ENCODE measurements at regions not wholly inside any gene's neighbourhood (a gene's known extent, or its start where the extent isn't known, plus 50 kb on each side); places are given as distances from the start of the nearest gene placed in this dataset.

- no peak for TF ChIP-seq CTCF (IDR thresholded peaks at IDR 0.05)
- Mint-ChIP-seq H3K4me3 (no peak overlapping the region), H3K9me3 (peaks cover 26% of the 10 kb centered on the region), H3K27ac (no peak overlapping the region), H3K36me3 (ENCODE audit: low read depth) (no peaks in the 10 kb centered on the region), H3K27me3 (ENCODE audit: low read depth, poor library complexity) (no peaks in the 10 kb centered on the region), H3K4me1 (no peaks in the 10 kb centered on the region)
- DNase-seq, result no peak
Measured at GRCh38 chr10:62709200-62709599, 95.3 kb upstream of the ADO start.

- Mint-ChIP-seq H3K4me1 (no peaks in the 10 kb centered on the region), H3K4me3 (no peak overlapping the region), H3K36me3 (ENCODE audit: low read depth) (no peaks in the 10 kb centered on the region), H3K27ac (no peak overlapping the region), H3K9me3 (peaks cover 19% of the 10 kb centered on the region), H3K27me3 (ENCODE audit: low read depth, poor library complexity) (no peaks in the 10 kb centered on the region)
- no peak for TF ChIP-seq CTCF (IDR thresholded peaks at IDR 0.05)
- no peak for DNase-seq
Measured at GRCh38 chr10:62710182-62710581, 94.3 kb upstream of the ADO start.

GRCh38 chr10:62715383-62715782 is 89.1 kb upstream of the ADO start:
- no peak overlapping the region for H3K27ac Mint-ChIP-seq

GRCh38 chr10:62718585-62718984 is 85.9 kb upstream of the ADO start:
- no peaks in the 10 kb centered on the region for H3K36me3 Mint-ChIP-seq (ENCODE audit: low read depth)
- no peak overlapping the region for H3K27ac Mint-ChIP-seq
- H3K27me3 Mint-ChIP-seq (ENCODE audit: low read depth, poor library complexity), result peaks cover 4% of the 10 kb centered on the region
- H3K9me3 Mint-ChIP-seq, result peaks cover 6% of the 10 kb centered on the region
- DNase-seq, result no peak
- H3K4me3 Mint-ChIP-seq, result no peak overlapping the region
- no peak for TF ChIP-seq CTCF (IDR thresholded peaks at IDR 0.05)
- peaks cover 7% of the 10 kb centered on the region for H3K4me1 Mint-ChIP-seq

More at GRCh38 chr10:62715383-62715782, 89.1 kb upstream of the ADO start:
- TF ChIP-seq CTCF (IDR thresholded peaks at IDR 0.05), result no peak
- peaks cover 7% of the 10 kb centered on the region for H3K4me1 Mint-ChIP-seq
- DNase-seq, result no peak
- H3K36me3 Mint-ChIP-seq (ENCODE audit: low read depth), result no peaks in the 10 kb centered on the region
- peaks cover 19% of the 10 kb centered on the region for H3K9me3 Mint-ChIP-seq
- H3K27me3 Mint-ChIP-seq (ENCODE audit: low read depth, poor library complexity), result no peaks in the 10 kb centered on the region
- no peak overlapping the region for H3K4me3 Mint-ChIP-seq

GRCh38 chr10:62719061-62719460 is 85.5 kb upstream of the ADO start:
- TF ChIP-seq CTCF (IDR thresholded peaks at IDR 0.05), result no peak
- Mint-ChIP-seq H3K36me3 (ENCODE audit: low read depth) (no peaks in the 10 kb centered on the region), H3K4me1 (peaks cover 7% of the 10 kb centered on the region), H3K27ac (no peak overlapping the region), H3K27me3 (ENCODE audit: low read depth, poor library complexity) (peaks cover 4% of the 10 kb centered on the region), H3K9me3 (peaks cover 4% of the 10 kb centered on the region), H3K4me3 (no peak overlapping the region)
- no peak for DNase-seq

GRCh38 chr10:62721687-62722086 is 82.8 kb upstream of the ADO start:
- Mint-ChIP-seq H3K4me3 (no peak overlapping the region), H3K27me3 (ENCODE audit: low read depth, poor library complexity) (peaks cover 4% of the 10 kb centered on the region), H3K9me3 (no peaks in the 10 kb centered on the region), H3K4me1 (peaks cover 5% of the 10 kb centered on the region), H3K27ac (no peak overlapping the region), H3K36me3 (ENCODE audit: low read depth) (no peaks in the 10 kb centered on the region)
- no peak for TF ChIP-seq CTCF (IDR thresholded peaks at IDR 0.05)
- DNase-seq, result no peak
